GM12874 (cell line): ENCODE measurements at regions not wholly inside any gene's neighbourhood (a gene's known extent, or its start where the extent isn't known, plus 50 kb on each side); places are given as distances from the start of the nearest gene placed in this dataset.

ENCODE experiments used
- CTCF ChIP-seq: IDR thresholded peaks from 2 replicates; pipeline ENCODE4 v1.5.1; 2011; ENCODE audit warnings: low read depth, mild to moderate bottlenecking, control low read depth, low read length, moderate library complexity; ENCODE audit not compliant: insufficient read depth

GRCh38 chr2:189268763-189269162 is 89.2 kb upstream of the COL5A2 start:
- TF ChIP-seq CTCF: no peak

- no peak for TF ChIP-seq CTCF
Observed at GRCh38 chr2:189273734-189274133, 94.2 kb upstream of the COL5A2 start.

- TF ChIP-seq CTCF: no peak
Observed at GRCh38 chr2:189274361-189274760, 94.8 kb upstream of the COL5A2 start.

- TF ChIP-seq CTCF: no peak
Observed at GRCh38 chr2:189276277-189276676, 96.7 kb upstream of the COL5A2 start.

GRCh38 chr2:189281201-189281600 is 101.6 kb upstream of the COL5A2 start:
- no peak for TF ChIP-seq CTCF

- no peak for TF ChIP-seq CTCF
Observed at GRCh38 chr2:189285349-189285748, 105.8 kb upstream of the COL5A2 start.

- TF ChIP-seq CTCF: no peak
Observed at GRCh38 chr2:189285962-189286645, 106.5 kb upstream of the COL5A2 start.
